HFF-Myc (cell line): ENCODE measurements at regions not wholly inside any gene's neighbourhood (a gene's known extent, or its start where the extent isn't known, plus 50 kb on each side); places are given as distances from the start of the nearest gene placed in this dataset.

ENCODE experiments used
- DNase-seq: peaks from one replicate; pipeline ENCODE4 v3.0.0-alpha.2; 2011; ENCODE audit warnings: low read depth; ENCODE audit errors: extremely low read depth
- H3K4me3 ChIP-seq: replicated peaks from 2 replicates; pipeline ENCODE4 v1.5.1; 2011; ENCODE audit warnings: low read depth, mild to moderate bottlenecking, control low read depth, low read length
- TF ChIP-seq, protein P1 (sequence below): IDR thresholded peaks from 2 replicates; pipeline ENCODE4 v1.5.1; 2012; ENCODE audit warnings: mild to moderate bottlenecking, low read depth, low read length, control low read depth; ENCODE audit errors: missing control alignments

GRCh38 chr6:53721766-53722165 is 56.2 kb upstream of the KLHL31 start:
- TF ChIP-seq, protein P1, sequence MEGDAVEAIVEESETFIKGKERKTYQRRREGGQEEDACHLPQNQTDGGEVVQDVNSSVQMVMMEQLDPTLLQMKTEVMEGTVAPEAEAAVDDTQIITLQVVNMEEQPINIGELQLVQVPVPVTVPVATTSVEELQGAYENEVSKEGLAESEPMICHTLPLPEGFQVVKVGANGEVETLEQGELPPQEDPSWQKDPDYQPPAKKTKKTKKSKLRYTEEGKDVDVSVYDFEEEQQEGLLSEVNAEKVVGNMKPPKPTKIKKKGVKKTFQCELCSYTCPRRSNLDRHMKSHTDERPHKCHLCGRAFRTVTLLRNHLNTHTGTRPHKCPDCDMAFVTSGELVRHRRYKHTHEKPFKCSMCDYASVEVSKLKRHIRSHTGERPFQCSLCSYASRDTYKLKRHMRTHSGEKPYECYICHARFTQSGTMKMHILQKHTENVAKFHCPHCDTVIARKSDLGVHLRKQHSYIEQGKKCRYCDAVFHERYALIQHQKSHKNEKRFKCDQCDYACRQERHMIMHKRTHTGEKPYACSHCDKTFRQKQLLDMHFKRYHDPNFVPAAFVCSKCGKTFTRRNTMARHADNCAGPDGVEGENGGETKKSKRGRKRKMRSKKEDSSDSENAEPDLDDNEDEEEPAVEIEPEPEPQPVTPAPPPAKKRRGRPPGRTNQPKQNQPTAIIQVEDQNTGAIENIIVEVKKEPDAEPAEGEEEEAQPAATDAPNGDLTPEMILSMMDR, result no peak
- DNase-seq, result no peak
- no peak overlapping the region for H3K4me3 ChIP-seq

- TF ChIP-seq, protein P1, result peak; percentile 78
- no peak overlapping the region for H3K4me3 ChIP-seq
- peak; percentile 64 for DNase-seq
Observed at GRCh38 chr6:53718597-53719460, 53.3 kb upstream of the KLHL31 start.

DNA sequence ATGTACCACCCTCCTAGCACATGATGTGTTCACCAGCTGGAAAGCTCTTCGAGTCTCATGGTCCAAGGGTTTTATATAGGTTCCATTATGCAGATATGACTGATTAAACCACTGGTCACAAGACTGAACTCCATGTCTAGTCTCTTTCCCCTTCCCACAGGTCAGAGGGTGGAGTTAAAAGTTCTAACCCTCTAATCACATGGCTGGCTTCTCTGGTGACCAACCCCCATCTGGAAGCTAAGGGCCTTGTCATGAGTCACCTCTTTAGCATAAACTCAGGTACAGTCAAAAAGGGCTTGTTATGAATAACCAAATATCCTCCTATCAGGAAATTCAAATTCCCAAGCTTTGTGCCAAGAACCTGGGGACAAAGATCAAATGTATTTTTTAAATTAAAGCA is 52.0 kb upstream of the KLHL31 start:
- TF ChIP-seq, protein P1, result no peak
- DNase-seq, result no peak
- H3K4me3 ChIP-seq, result no peak overlapping the region

GRCh38 chr6:53715434-53715833 is 49.9 kb upstream of the KLHL31 start:
- TF ChIP-seq, protein P1, result no peak
- no peak overlapping the region for H3K4me3 ChIP-seq
- DNase-seq, result no peak
